Heart right ventricle (tissue), 16 donors: ENCODE measurements at regions not wholly inside any gene's neighbourhood (a gene's known extent, or its start where the extent isn't known, plus 50 kb on each side); places are given as distances from the start of the nearest gene placed in this dataset.

Experiments
- ATAC-seq, 8 donors: fragments of 200-7000 bp; cut with Tn5 transposase; one replicate each; pipeline ENCODE4 v1.9.1; 2020; ENCODE audit warnings: mild to moderate bottlenecking in 8 of 8, moderate library complexity in 8 of 8, moderate number of reproducible peaks in 1 of 8
- DNase-seq, 2 donors: peaks; one replicate each; pipeline ENCODE4 v3.0.0-alpha.2; 2020
- H3K27ac ChIP-seq, 10 donors: fragments of 200-600 bp; sonication (generic) in 2 of 10; one replicate each; pipeline versions ENCODE4 v1.5.0 to v1.8.0; 2020 to 2022; ENCODE audit warnings: mild to moderate bottlenecking in 3 of 10
- H3K27me3 ChIP-seq, 7 donors: fragments of 200-600 bp; one replicate each; pipeline ENCODE4 v1.8.0; 2021 to 2022; ENCODE audit warnings: mild to moderate bottlenecking in 2 of 7
- H3K36me3 ChIP-seq, 9 donors: fragments of 200-600 bp; sonication (generic) in 1 of 9; one replicate each; pipeline versions ENCODE4 v1.5.0 to v1.8.0; 2020 to 2022; ENCODE audit warnings: mild to moderate bottlenecking in 2 of 9
- H3K4me1 ChIP-seq, 9 donors: fragments of 200-600 bp; sonication (generic) in 1 of 9; one replicate each; pipeline versions ENCODE4 v1.5.0 to v1.8.0; 2020 to 2022; ENCODE audit warnings: mild to moderate bottlenecking in 4 of 9
- H3K4me3 ChIP-seq, 10 donors: fragments of 200-600 bp; sonication (generic) in 2 of 10; one replicate each; pipeline versions ENCODE4 v1.5.0 to v1.8.0; 2020 to 2022; ENCODE audit warnings: mild to moderate bottlenecking in 7 of 10, moderate library complexity in 2 of 10
- H3K9me3 ChIP-seq, 11 donors: fragments of 200-600 bp in 10 of 11; sonication (generic) in 2 of 11; one replicate each; pipeline versions ENCODE4 v1.5.0 to v1.8.0; 2013 to 2022; ENCODE audit warnings: mild to moderate bottlenecking in 2 of 11, control low read depth in 1 of 11, moderate library complexity in 1 of 11
- CTCF ChIP-seq, 9 donors: fragments of 200-600 bp; sonication (generic) in 2 of 9; IDR thresholded peaks; one replicate each; pipeline versions ENCODE4 v1.5.0 to v1.8.0; 2021 to 2022; ENCODE audit warnings: antibody characterized with exemption in 9 of 9, mild to moderate bottlenecking in 5 of 9, moderate library complexity in 1 of 9
- WGBS, 2 donors: extraction: QIAGEN DNeasy Blood & Tissue Kit; methylation state at CpG; one replicate each; pipeline ENCODE4 v1.1.7; 2013; ENCODE audit warnings: inconsistent platforms in 1 of 2; 5-methylcytosine and 5-hydroxymethylcytosine counted together
- intact Hi-C, 10 donors: fragments of 100-400 bp; cut with DNase I; formaldehyde crosslinking; loops; one replicate each; pipeline versions ENCODE4 v1.11.1 to v1.14.2; 2022
- donor health status: Arrhythmogenic right ventricular cardiomyopathy.
- donor health status: ischemic (EF 13 %, LVEDD 7.1; RV severe dilation, severe dysfunction).
- donor health status: healthy with polysubstance abuse.
- donor health status: DM: no; HTN: yes; CAD: no.
- donor health status: DM: no; HTN: no; CAD: no.
- donor health status: ischemic (EF 25% LVEDD 6.9; RV normal size, moderate dysfunction).
- donor health status: ischemic (EF 25% LVEDD 5.7; RV mildly dilated, moderate dysfunction).
- donor health status: healthy.
- donor health status: DM: yes; HTN: yes; CAD: no.
- donor health status: Ischemic cardiomyopathy.
- donor health status: ischemic (EF 35%, LVEDD 5.7; RV mildly dilated, moderate dysfunction).
- donor health status: nonischemic (EF 11% LVEDD 7.7; RV severe dilation, severe dysfunction).
- donor health status: DM: yes; HTN: yes; CAD: no.
- donor health status: PGD.
- donor health status: ischemic (EF 29% LVEDD 5.4; RV normal size, mild dysfunction).
- donor health status: nonischemic (EF 23%, LVEDD 6.1; RV moderate dilation, normal function).

DNA sequence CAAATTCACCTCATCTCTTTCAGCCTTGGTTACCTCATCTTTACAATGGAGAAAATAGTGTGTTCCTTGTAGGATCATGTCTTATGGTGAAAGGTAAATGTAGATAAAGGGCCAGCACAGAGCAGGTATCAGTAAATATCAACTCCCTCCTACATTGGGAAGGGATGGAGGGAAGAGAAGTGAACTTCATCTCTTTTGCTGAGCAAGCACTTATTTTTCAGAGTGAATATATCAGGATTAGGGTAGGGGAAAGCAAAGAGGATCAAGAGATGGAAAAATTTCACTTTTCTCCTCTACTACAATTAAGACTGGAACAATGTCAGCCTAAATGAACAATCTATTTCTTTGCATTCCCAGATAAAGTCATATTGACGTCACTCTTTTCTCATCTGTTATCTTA, 193.8 kb upstream of the JUN start:
- intact Hi-C loops: loop anchor here in 2 of 10 donors (5.0 kb wide), 2 partner anchors 190 to 320 kb away; partner anchors contain the start of gene FGGY (in 1 of the 2)
- 91 to 97% methylated on average over 1 of the region's 1 CpG for WGBS, 2 donors
- Histone ChIP-seq H3K9me3 (no peaks in the 10 kb centered on the region), H3K36me3 (no peaks in the 10 kb centered on the region), H3K27ac (no peak overlapping the region), H3K4me1 (peaks cover 2 to 26% (median 9%) of the 10 kb centered on the region in 9 donors), H3K4me3 (no peak overlapping the region), H3K27me3 (no peaks in the 10 kb centered on the region)
- TF ChIP-seq CTCF (IDR thresholded peaks at IDR 0.05): no peak
- no peak for DNase-seq
- no peak for ATAC-seq

GRCh38 chr1:58978096-58978495, 194.2 kb upstream of the JUN start:
- Histone ChIP-seq H3K36me3 (no peaks in the 10 kb centered on the region), H3K9me3 (no peaks in the 10 kb centered on the region), H3K27me3 (no peaks in the 10 kb centered on the region), H3K4me1 (peaks cover 5 to 31% (median 14%) of the 10 kb centered on the region in 9 donors), H3K4me3 (no peak overlapping the region), H3K27ac (peak overlapping the region in 1 of 10 donors; percentile 46)
- intact Hi-C loops: loop anchor here in 2 of 10 donors (5.0 kb wide), 2 partner anchors 191 to 319 kb away; partner anchors contain the start of gene FGGY (in 1 of the 2)
- 90 to 96% methylated on average over 2 of the region's 2 CpGs for WGBS, 2 donors
- no peak for TF ChIP-seq CTCF (IDR thresholded peaks at IDR 0.05)
- ATAC-seq (no peak), DNase-seq (no peak)

GRCh38 chr1:58979086-58979485, 195.2 kb upstream of the JUN start:
- Histone ChIP-seq H3K27me3 (no peaks in the 10 kb centered on the region), H3K9me3 (no peaks in the 10 kb centered on the region), H3K4me3 (no peak overlapping the region), H3K36me3 (no peaks in the 10 kb centered on the region), H3K4me1 (peaks cover 5 to 34% (median 21%) of the 10 kb centered on the region in 9 donors), H3K27ac (no peak overlapping the region)
- WGBS, 2 donors: 79 to 88% methylated on average over 3 of the region's 3 CpGs
- ATAC-seq (peak in 4 of 8 donors; percentile 15 to 42 (median 32)), DNase-seq (peak in 1 of 2 donors; percentile 16)
- TF ChIP-seq CTCF (IDR thresholded peaks at IDR 0.05): no peak
- intact Hi-C loops: loop anchor here in 2 of 10 donors (5.0 kb wide), 2 partner anchors 192 to 318 kb away; partner anchors contain the start of gene FGGY (in 1 of the 2)

DNA sequence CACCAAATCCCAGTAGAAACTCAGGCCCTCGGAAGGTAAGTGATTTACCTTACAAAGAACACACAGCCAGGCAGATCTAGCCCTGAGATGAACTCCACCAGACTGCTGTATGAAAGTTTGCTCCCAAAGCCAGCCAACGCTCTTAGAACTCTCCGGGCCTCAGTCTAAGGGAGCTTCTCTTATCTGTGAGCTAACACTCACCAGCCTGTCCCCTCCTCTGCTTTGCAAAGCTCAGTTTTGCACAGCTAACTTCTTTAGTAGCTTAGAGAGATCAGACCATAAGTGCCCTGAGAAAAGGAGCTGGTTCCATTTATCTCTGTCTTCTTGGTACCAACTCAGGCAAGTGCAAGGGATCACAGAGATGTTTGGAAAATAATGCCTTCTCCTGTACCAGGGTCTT, 195.8 kb upstream of the JUN start:
- ATAC-seq (no peak), DNase-seq (no peak)
- no peaks in the 10 kb centered on the region for H3K27me3 ChIP-seq
- no peak for TF ChIP-seq CTCF (IDR thresholded peaks at IDR 0.05)
- peaks cover 5 to 34% (median 19%) of the 10 kb centered on the region in 9 donors for H3K4me1 ChIP-seq
- H3K9me3 ChIP-seq: no peaks in the 10 kb centered on the region
- no peaks in the 10 kb centered on the region for H3K36me3 ChIP-seq
- H3K4me3 ChIP-seq: no peak overlapping the region
- 70 to 79% methylated on average over 3 of the region's 3 CpGs for WGBS, 2 donors
- H3K27ac ChIP-seq: no peak overlapping the region
- intact Hi-C loops: loop anchor here in 3 of 10 donors (5.0 to 10.0 kb wide), 6 partner anchors 165 to 318 kb away; partner anchors contain the start of gene FGGY (in 2 of the 3)
